ACC112 (cell line): ENCODE measurements at regions not wholly inside any gene's neighbourhood (a gene's known extent, or its start where the extent isn't known, plus 50 kb on each side); places are given as distances from the start of the nearest gene placed in this dataset.

Experiments used
- H2AFZ ChIP-seq: fragments of 200-600 bp; sonication (generic); one replicate; pipeline ENCODE4 v1.6.0; 2017; ENCODE audit warnings: antibody characterized with exemption, low read length; ENCODE audit not compliant: unreplicated experiment
- H3K27ac ChIP-seq: fragments of 200-600 bp; sonication (generic); 2 replicates; pipeline ENCODE4 v1.5.1; 2014; ENCODE audit warnings: low read depth, mild to moderate bottlenecking, antibody characterized with exemption, low read length, moderate library complexity
- H3K27me3 ChIP-seq: fragments of 200-600 bp; sonication (generic); 2 replicates; pipeline ENCODE4 v1.6.1; 2014; ENCODE audit warnings: mild to moderate bottlenecking, antibody characterized with exemption, low read length, moderate library complexity, mixed read lengths; ENCODE audit not compliant: insufficient read depth
- H3K36me3 ChIP-seq: fragments of 200-600 bp; sonication (generic); 2 replicates; pipeline ENCODE4 v1.6.1; 2016; ENCODE audit warnings: mild to moderate bottlenecking, antibody characterized with exemption, low read length, moderate library complexity, mixed read lengths; ENCODE audit not compliant: insufficient read depth
- H3K4me1 ChIP-seq: fragments of 200-600 bp; sonication (generic); one replicate; pipeline ENCODE4 v1.6.1; 2016; ENCODE audit warnings: low read length, mixed read lengths; ENCODE audit not compliant: insufficient read depth, unreplicated experiment, control insufficient read depth
- H3K4me3 ChIP-seq: fragments of 200-600 bp; sonication (generic); 2 replicates; pipeline ENCODE4 v1.5.1; 2014; ENCODE audit warnings: mild to moderate bottlenecking, low read depth, low read length
- H3K79me2 ChIP-seq: fragments of 200-600 bp; sonication (generic); one replicate; pipeline ENCODE4 v1.6.0; 2016; ENCODE audit warnings: low read length; ENCODE audit not compliant: control insufficient read depth, unreplicated experiment, insufficient read depth

DNA sequence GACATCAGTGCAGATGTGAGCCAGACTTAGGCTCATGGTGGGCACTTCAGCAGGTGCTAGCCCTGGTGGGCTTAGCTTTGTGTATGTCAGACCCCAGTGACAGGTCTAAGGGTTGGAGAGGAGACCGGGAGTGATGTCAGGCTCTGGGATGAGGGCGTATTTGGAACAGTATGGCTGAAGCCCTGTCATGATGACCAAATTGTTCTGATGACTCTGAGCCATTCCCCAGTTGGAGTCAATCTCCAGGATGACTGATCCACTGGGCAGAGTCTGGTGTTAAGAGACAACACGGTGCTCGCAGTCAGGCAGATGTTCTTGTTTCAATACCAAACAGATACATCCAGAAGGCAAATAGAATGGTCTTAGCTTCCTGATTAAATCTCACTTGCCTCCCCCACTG, 241.5 kb downstream of the SOX11 start:
- no peak overlapping the region for H2AFZ ChIP-seq
- no peaks in the 10 kb centered on the region for H3K27me3 ChIP-seq
- no peaks in the 10 kb centered on the region for H3K36me3 ChIP-seq
- H3K4me3 ChIP-seq = no peak overlapping the region
- no peak overlapping the region for H3K27ac ChIP-seq
- no peaks in the 10 kb centered on the region for H3K79me2 ChIP-seq
- no peaks in the 10 kb centered on the region for H3K4me1 ChIP-seq

GRCh38 chr2:5937321-5937720, 245.1 kb downstream of the SOX11 start:
- H2AFZ ChIP-seq = no peak overlapping the region

GRCh38 chr2:5937851-5938565, 245.8 kb downstream of the SOX11 start:
- no peaks in the 10 kb centered on the region for H3K36me3 ChIP-seq
- H3K27ac ChIP-seq = no peak overlapping the region
- no peak overlapping the region for H2AFZ ChIP-seq
- no peaks in the 10 kb centered on the region for H3K27me3 ChIP-seq
- H3K4me3 ChIP-seq = no peak overlapping the region
- H3K4me1 ChIP-seq = no peaks in the 10 kb centered on the region
- H3K79me2 ChIP-seq = no peaks in the 10 kb centered on the region

More at GRCh38 chr2:5937321-5937720, 245.1 kb downstream of the SOX11 start:
- Histone ChIP-seq H3K27ac (no peak overlapping the region), H3K4me1 (no peaks in the 10 kb centered on the region), H3K79me2 (no peaks in the 10 kb centered on the region), H3K4me3 (no peak overlapping the region), H3K36me3 (no peaks in the 10 kb centered on the region), H3K27me3 (no peaks in the 10 kb centered on the region)

- no peak overlapping the region for H3K4me3 ChIP-seq
- no peak overlapping the region for H2AFZ ChIP-seq
- no peaks in the 10 kb centered on the region for H3K4me1 ChIP-seq
Measured at GRCh38 chr2:5938566-5938896, 246.3 kb downstream of the SOX11 start.

GRCh38 chr2:5939553-5939952, 247.4 kb downstream of the SOX11 start:
- H3K4me3 ChIP-seq = no peak overlapping the region
- no peaks in the 10 kb centered on the region for H3K4me1 ChIP-seq
- no peaks in the 10 kb centered on the region for H3K36me3 ChIP-seq
- H3K27ac ChIP-seq = no peak overlapping the region
- no peak overlapping the region for H2AFZ ChIP-seq
- H3K79me2 ChIP-seq = no peaks in the 10 kb centered on the region
- no peaks in the 10 kb centered on the region for H3K27me3 ChIP-seq

More at GRCh38 chr2:5938566-5938896, 246.3 kb downstream of the SOX11 start:
- Histone ChIP-seq H3K27ac (no peak overlapping the region), H3K27me3 (no peaks in the 10 kb centered on the region), H3K36me3 (no peaks in the 10 kb centered on the region), H3K79me2 (no peaks in the 10 kb centered on the region)

DNA sequence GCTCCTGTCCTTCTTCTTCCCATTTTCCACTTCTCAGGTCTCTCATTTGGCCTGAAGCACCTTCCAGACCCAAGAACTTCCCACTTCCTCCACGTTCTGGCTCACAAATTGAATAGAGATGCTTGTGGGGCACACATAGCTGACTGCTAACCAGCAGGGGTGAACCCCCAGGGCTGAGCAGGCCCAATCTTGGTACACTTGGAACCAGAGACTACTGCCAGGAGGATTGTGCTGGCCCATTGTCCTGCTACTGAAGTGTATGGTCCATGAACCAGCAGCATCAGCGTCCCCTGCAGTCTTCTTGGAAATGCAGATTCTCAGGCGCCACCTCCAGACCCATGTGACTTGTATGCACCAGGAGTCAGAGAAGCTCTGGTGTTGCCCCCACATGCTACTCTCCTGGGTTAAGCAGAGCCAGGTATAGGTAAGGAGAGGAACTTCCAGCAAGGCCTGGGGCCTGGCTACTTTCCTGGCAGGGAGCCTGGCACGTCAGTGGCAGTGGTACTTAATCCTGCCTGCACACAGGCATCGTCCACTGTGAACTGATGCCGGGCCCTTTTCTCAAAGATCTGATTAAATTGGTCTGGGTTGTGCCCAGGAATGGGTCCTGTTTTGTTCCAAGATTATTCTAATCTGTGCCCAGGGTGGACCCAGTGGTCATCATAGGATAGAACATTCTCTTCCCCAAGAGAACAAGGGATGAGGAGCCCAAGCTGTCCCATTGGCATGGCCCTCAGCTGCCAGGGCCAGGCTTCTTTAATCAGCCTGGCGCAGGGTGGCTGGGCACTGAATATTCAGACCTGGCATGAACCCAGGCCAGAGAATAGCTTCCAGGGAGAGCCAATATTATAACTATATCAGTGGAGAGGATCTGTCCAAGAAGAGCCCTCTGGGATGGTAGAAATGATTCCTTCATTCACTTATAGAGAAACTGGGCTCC, 248.7 kb downstream of the SOX11 start:
- no peak overlapping the region for H2AFZ ChIP-seq
- no peak overlapping the region for H3K4me3 ChIP-seq
- H3K36me3 ChIP-seq = no peaks in the 10 kb centered on the region
- no peaks in the 10 kb centered on the region for H3K27me3 ChIP-seq
- no peak overlapping the region for H3K27ac ChIP-seq
- no peaks in the 10 kb centered on the region for H3K79me2 ChIP-seq
- no peaks in the 10 kb centered on the region for H3K4me1 ChIP-seq

DNA sequence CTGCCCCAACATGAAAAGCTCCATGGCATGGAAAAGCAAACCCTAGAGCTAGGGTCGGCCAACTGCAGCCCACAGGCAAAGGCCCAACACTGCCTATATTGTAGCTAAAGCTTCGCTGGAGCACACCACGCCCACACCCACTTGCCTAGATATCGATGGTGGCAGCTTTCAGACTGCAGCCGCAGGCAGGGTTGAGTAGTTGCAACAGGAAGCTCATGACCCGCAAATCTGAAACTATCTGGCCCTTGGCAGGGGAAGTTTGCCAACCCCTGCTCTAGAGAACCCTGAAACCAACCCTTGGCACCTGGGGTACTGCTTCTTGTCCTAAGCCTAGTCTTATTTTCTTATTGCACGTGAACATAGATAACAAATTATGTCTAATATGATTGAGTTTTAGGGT, 250.0 kb downstream of the SOX11 start:
- Histone ChIP-seq H3K4me1 (no peaks in the 10 kb centered on the region), H2AFZ (no peak overlapping the region), H3K79me2 (no peaks in the 10 kb centered on the region), H3K27ac (no peak overlapping the region), H3K4me3 (no peak overlapping the region), H3K36me3 (no peaks in the 10 kb centered on the region), H3K27me3 (no peaks in the 10 kb centered on the region)

DNA sequence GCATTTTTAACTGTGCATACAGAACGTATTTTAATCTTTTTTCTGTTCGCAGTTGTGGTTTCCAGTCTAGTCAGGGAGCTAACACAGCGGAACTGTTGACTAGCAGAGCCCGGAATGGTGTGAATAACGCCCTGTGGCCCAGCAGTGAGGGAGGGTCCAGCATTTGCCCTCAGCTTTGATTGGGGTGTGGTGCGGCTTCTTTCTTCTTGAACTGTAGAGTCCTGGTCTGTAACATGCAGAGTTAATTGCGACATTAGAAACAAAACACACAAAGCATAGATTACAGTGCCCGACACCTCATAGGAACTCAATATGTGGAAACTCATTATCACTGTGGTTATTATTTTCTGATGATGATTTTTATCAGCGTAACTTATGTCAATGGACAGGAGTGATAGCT, 253.6 kb downstream of the SOX11 start:
- no peaks in the 10 kb centered on the region for H3K27me3 ChIP-seq
- H3K36me3 ChIP-seq = no peaks in the 10 kb centered on the region
- no peaks in the 10 kb centered on the region for H3K4me1 ChIP-seq
- H3K27ac ChIP-seq = no peak overlapping the region
- H2AFZ ChIP-seq = no peak overlapping the region
- no peak overlapping the region for H3K4me3 ChIP-seq
- no peaks in the 10 kb centered on the region for H3K79me2 ChIP-seq

GRCh38 chr2:5946225-5947115, 254.3 kb downstream of the SOX11 start:
- H3K27me3 ChIP-seq = no peaks in the 10 kb centered on the region
- H3K79me2 ChIP-seq = no peaks in the 10 kb centered on the region
- H3K36me3 ChIP-seq = no peaks in the 10 kb centered on the region
- H3K4me1 ChIP-seq = no peaks in the 10 kb centered on the region
- H3K27ac ChIP-seq = no peak overlapping the region
- no peak overlapping the region for H2AFZ ChIP-seq
- no peak overlapping the region for H3K4me3 ChIP-seq

GRCh38 chr2:5950736-5951135, 258.6 kb downstream of the SOX11 start:
- no peak overlapping the region for H3K4me3 ChIP-seq
- no peaks in the 10 kb centered on the region for H3K27me3 ChIP-seq
- H2AFZ ChIP-seq = no peak overlapping the region
- no peaks in the 10 kb centered on the region for H3K4me1 ChIP-seq
- no peaks in the 10 kb centered on the region for H3K79me2 ChIP-seq
- H3K36me3 ChIP-seq = no peaks in the 10 kb centered on the region
- H3K27ac ChIP-seq = no peak overlapping the region
